NT2/D1 (cell line): ENCODE measurements at regions not wholly inside any gene's neighbourhood (a gene's known extent, or its start where the extent isn't known, plus 50 kb on each side); places are given as distances from the start of the nearest gene placed in this dataset.

ENCODE experiments used
- DNase-seq: peaks from one replicate; pipeline ENCODE4 v3.0.0-alpha.2; 2011; ENCODE audit warnings: low read depth, low spot score
- H3K27me3 ChIP-seq: 2 replicates; pipeline ENCODE4 v1.6.0; 2011; ENCODE audit warnings: mild to moderate bottlenecking; ENCODE audit not compliant: insufficient read length, insufficient read depth
- H3K36me3 ChIP-seq: 2 replicates; pipeline ENCODE4 v1.6.1; 2011; ENCODE audit warnings: mild to moderate bottlenecking, low read length, mixed read lengths; ENCODE audit not compliant: insufficient read depth, insufficient read length
- H3K4me1 ChIP-seq: 2 replicates; pipeline ENCODE4 v1.5.1; 2011; ENCODE audit not compliant: insufficient read depth, insufficient read length
- H3K4me3 ChIP-seq: 2 replicates; pipeline ENCODE4 v1.5.1; 2011; ENCODE audit warnings: low read depth; ENCODE audit not compliant: insufficient read length
- H3K9ac ChIP-seq: 2 replicates; pipeline ENCODE4 v1.6.0; 2011; ENCODE audit warnings: low read depth; ENCODE audit not compliant: insufficient read length
- H3K9me3 ChIP-seq: 2 replicates; pipeline ENCODE4 v1.5.1; 2011; ENCODE audit warnings: mild to moderate bottlenecking, low read length; ENCODE audit not compliant: insufficient read depth
- SUZ12 ChIP-seq: IDR thresholded peaks from 2 replicates; pipeline ENCODE4 v1.6.1; 2011; ENCODE audit not compliant: insufficient read length, insufficient read depth; ENCODE audit errors: extremely low read depth
- YY1 ChIP-seq: IDR thresholded peaks from 2 replicates; pipeline ENCODE4 v1.6.1; 2011; ENCODE audit not compliant: insufficient read length, insufficient read depth
- ZNF274 ChIP-seq: IDR thresholded peaks from 2 replicates; pipeline ENCODE4 v1.6.1; 2011; ENCODE audit warnings: mild to moderate bottlenecking, low read depth, low read length

- TF ChIP-seq ZNF274 (no peak), SUZ12 (no peak), YY1 (no peak)
- Histone ChIP-seq H3K4me1 (no peaks in the 10 kb centered on the region), H3K9ac (no peak overlapping the region), H3K4me3 (no peak overlapping the region), H3K27me3 (no peaks in the 10 kb centered on the region), H3K9me3 (no peaks in the 10 kb centered on the region), H3K36me3 (no peaks in the 10 kb centered on the region)
- no peak for DNase-seq
Measured at GRCh38 chr21:17462276-17462981, 50.4 kb upstream of the CXADR start.
